Erythroblast (primary cell): ENCODE measurements at regions not wholly inside any gene's neighbourhood (a gene's known extent, or its start where the extent isn't known, plus 50 kb on each side); places are given as distances from the start of the nearest gene placed in this dataset.

ENCODE experiments used
- GATA1 ChIP-seq: IDR thresholded peaks from 2 replicates; pipeline ENCODE4 v1.6.1; 2011; ENCODE audit warnings: low read depth, mild to moderate bottlenecking, control low read depth, low read length, moderate library complexity
- POLR2A ChIP-seq: IDR thresholded peaks from 2 replicates; pipeline ENCODE4 v1.6.1; 2011; ENCODE audit warnings: mild to moderate bottlenecking, low read length

DNA sequence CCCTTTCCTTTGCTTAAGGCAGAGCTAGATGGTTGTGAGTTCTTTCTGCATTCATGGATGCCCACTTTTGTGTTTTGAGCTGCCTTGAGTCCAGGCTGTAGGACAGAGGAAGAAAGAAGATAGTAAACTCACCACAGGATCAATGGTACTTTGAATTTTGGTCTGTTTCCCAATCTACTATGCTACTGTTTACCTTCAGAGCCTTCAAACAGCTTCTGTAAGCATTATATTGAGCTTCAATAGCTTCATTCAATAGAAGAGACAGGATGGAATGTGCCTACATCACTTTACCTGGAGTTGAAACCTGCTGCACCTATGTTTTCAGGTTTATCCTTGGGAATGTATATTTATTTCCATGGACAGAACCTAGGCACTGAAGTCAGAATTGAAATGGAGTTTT is 397.9 kb upstream of the DYNLRB2 start:
- TF ChIP-seq POLR2A (no peak), GATA1 (no peak)
